ENCODE measurements at regions not wholly inside any gene's neighbourhood (a gene's known extent, or its start where the extent isn't known, plus 50 kb on each side); places are given as distances from the start of the nearest gene placed in this dataset.

- no peak for TF ChIP-seq POLR2AphosphoS5 (IDR thresholded peaks at IDR 0.05; ENCODE audit: low read depth, low read length)
- no peak for TF ChIP-seq POLR2A (IDR thresholded peaks at IDR 0.05; ENCODE audit: low read depth, low read length)
- TF ChIP-seq PAX5 (IDR thresholded peaks at IDR 0.05; ENCODE audit: insufficient read depth, low read length, severe bottlenecking), result no peak
- TF ChIP-seq SPI1 (IDR thresholded peaks at IDR 0.05; ENCODE audit: low read depth, low read length), result no peak
Observed at GRCh38 chr6:109257494-109257893, 124.8 kb downstream of the CD164 start.

All from GM12891 (cell line).